ENCODE measurements at regions not wholly inside any gene's neighbourhood (a gene's known extent, or its start where the extent isn't known, plus 50 kb on each side); places are given as distances from the start of the nearest gene placed in this dataset.

GRCh38 chr2:219861307-219861706 lies 233.9 kb downstream of the SLC4A3 start:
- Histone ChIP-seq H3K27ac (ENCODE audit: extremely low read length, insufficient read depth, low read length) (no peak overlapping the region), H3K9ac (ENCODE audit: insufficient read depth, low read depth, low read length) (no peak overlapping the region), H3K27me3 (ENCODE audit: control insufficient read depth in 1 of 2, insufficient read depth in 2 of 2, low read length in 2 of 2) (no peaks in the 10 kb centered on the region), H3K36me3 (replicated peaks in 1 of 2; ENCODE audit: control insufficient read depth in 1 of 2, insufficient read depth in 2 of 2, low read length in 2 of 2) (no peaks in the 10 kb centered on the region), H3K79me2 (ENCODE audit: insufficient read depth, low read length) (no peaks in the 10 kb centered on the region), H3K4me3 (replicated peaks in 1 of 3; ENCODE audit: insufficient read depth in 1 of 3, low read depth in 2 of 3, low read length in 3 of 3) (no peak overlapping the region), H4K20me1 (ENCODE audit: insufficient read depth, low read length) (no peaks in the 10 kb centered on the region; the same call in 1 of the 2 replicates), H3K4me2 (ENCODE audit: low read depth, low read length) (no peak overlapping the region), H3K4me1 (ENCODE audit: insufficient read depth, low read length) (no peaks in the 10 kb centered on the region), H2AFZ (ENCODE audit: low read length) (no peak overlapping the region), H3K9me3 (ENCODE audit: low read length) (no peaks in the 10 kb centered on the region)
- in situ Hi-C loops (cut with HindIII; ENCODE audit: extremely low pct_ligation_motif_present, low pct_unique_long_range_greater_than_20kb) (no loop called here), intact Hi-C loops (cut with micrococcal nuclease; ENCODE audit: unreplicated experiment) (no loop called here)
- FAIRE-seq: no peak
- BruUV-seq (replicated peaks): no TSS peak
- ATAC-seq: no peak
- no peak for DNase-seq (ENCODE audit: low spot score)
- ChIA-PET POLR2A (no interaction called here), CTCF (ENCODE audit: low intra/inter-chr PET ratio, low total read pairs) (no interaction called here)
- WGBS (ENCODE audit: low lambda C conversion rate): 7% methylated on average over 3 of the region's 3 CpGs
- TF ChIP-seq, protein P1, sequence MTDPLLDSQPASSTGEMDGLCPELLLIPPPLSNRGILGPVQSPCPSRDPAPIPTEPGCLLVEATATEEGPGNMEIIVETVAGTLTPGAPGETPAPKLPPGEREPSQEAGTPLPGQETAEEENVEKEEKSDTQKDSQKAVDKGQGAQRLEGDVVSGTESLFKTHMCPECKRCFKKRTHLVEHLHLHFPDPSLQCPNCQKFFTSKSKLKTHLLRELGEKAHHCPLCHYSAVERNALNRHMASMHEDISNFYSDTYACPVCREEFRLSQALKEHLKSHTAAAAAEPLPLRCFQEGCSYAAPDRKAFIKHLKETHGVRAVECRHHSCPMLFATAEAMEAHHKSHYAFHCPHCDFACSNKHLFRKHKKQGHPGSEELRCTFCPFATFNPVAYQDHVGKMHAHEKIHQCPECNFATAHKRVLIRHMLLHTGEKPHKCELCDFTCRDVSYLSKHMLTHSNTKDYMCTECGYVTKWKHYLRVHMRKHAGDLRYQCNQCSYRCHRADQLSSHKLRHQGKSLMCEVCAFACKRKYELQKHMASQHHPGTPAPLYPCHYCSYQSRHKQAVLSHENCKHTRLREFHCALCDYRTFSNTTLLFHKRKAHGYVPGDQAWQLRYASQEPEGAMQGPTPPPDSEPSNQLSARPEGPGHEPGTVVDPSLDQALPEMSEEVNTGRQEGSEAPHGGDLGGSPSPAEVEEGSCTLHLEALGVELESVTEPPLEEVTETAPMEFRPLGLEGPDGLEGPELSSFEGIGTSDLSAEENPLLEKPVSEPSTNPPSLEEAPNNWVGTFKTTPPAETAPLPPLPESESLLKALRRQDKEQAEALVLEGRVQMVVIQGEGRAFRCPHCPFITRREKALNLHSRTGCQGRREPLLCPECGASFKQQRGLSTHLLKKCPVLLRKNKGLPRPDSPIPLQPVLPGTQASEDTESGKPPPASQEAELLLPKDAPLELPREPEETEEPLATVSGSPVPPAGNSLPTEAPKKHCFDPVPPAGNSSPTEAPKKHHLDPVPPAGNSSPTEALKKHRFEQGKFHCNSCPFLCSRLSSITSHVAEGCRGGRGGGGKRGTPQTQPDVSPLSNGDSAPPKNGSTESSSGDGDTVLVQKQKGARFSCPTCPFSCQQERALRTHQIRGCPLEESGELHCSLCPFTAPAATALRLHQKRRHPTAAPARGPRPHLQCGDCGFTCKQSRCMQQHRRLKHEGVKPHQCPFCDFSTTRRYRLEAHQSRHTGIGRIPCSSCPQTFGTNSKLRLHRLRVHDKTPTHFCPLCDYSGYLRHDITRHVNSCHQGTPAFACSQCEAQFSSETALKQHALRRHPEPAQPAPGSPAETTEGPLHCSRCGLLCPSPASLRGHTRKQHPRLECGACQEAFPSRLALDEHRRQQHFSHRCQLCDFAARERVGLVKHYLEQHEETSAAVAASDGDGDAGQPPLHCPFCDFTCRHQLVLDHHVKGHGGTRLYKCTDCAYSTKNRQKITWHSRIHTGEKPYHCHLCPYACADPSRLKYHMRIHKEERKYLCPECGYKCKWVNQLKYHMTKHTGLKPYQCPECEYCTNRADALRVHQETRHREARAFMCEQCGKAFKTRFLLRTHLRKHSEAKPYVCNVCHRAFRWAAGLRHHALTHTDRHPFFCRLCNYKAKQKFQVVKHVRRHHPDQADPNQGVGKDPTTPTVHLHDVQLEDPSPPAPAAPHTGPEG (CRISPR knock-in tag; IDR thresholded peaks at IDR 0.05): no peak
- TF ChIP-seq ZNF557 (CRISPR knock-in tag; IDR thresholded peaks at IDR 0.05) (no peak), ZNF7 (CRISPR knock-in tag; IDR thresholded peaks at IDR 0.05) (no peak), KIAA2018 (CRISPR knock-in tag; IDR thresholded peaks at IDR 0.05; ENCODE audit: borderline replicate concordance) (no peak), ZNF782 (CRISPR knock-in tag; IDR thresholded peaks at IDR 0.05; ENCODE audit: borderline replicate concordance) (no peak), ZNF235 (CRISPR knock-in tag; IDR thresholded peaks at IDR 0.05; ENCODE audit: borderline replicate concordance) (no peak)
- TF ChIP-seq, protein P2, sequence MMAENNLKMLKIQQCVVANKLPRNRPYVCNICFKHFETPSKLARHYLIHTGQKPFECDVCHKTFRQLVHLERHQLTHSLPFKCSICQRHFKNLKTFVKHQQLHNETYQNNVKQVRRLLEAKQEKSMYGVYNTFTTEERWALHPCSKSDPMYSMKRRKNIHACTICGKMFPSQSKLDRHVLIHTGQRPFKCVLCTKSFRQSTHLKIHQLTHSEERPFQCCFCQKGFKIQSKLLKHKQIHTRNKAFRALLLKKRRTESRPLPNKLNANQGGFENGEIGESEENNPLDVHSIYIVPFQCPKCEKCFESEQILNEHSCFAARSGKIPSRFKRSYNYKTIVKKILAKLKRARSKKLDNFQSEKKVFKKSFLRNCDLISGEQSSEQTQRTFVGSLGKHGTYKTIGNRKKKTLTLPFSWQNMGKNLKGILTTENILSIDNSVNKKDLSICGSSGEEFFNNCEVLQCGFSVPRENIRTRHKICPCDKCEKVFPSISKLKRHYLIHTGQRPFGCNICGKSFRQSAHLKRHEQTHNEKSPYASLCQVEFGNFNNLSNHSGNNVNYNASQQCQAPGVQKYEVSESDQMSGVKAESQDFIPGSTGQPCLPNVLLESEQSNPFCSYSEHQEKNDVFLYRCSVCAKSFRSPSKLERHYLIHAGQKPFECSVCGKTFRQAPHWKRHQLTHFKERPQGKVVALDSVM (CRISPR knock-in tag; IDR thresholded peaks at IDR 0.05): no peak
